ENCODE measurements at regions not wholly inside any gene's neighbourhood (a gene's known extent, or its start where the extent isn't known, plus 50 kb on each side); places are given as distances from the start of the nearest gene placed in this dataset.

- TF ChIP-seq CHD7 (IDR thresholded peaks at IDR 0.05; ENCODE audit: insufficient replicate concordance, low read length) (no peak), POU5F1 (IDR thresholded peaks at IDR 0.05; ENCODE audit: low read depth, low read length) (no peak), RXRA (IDR thresholded peaks at IDR 0.05; ENCODE audit: insufficient read depth, low read depth, low read length) (no peak), BCL11A (IDR thresholded peaks at IDR 0.05; ENCODE audit: low read depth in 2 of 2, low read length in 2 of 2) (no peak), GTF2F1 (IDR thresholded peaks at IDR 0.05; ENCODE audit: borderline replicate concordance, low read depth, low read length) (no peak), SP4 (IDR thresholded peaks at IDR 0.05; ENCODE audit: low read length) (no peak), CEBPB (IDR thresholded peaks at IDR 0.05; ENCODE audit: low read depth, low read length) (no peak), NRF1 (IDR thresholded peaks at IDR 0.05; ENCODE audit: low read depth, low read length) (no peak), EZH2 (IDR thresholded peaks at IDR 0.05; ENCODE audit: low read depth, low read length, severe bottlenecking) (no peak)
Observed at GRCh38 chr15:100727291-100727851, 125.0 kb downstream of the ASB7 start (continued).

Measured in H1 (cell line).